Liver (tissue), 8 donors: ENCODE measurements at regions not wholly inside any gene's neighbourhood (a gene's known extent, or its start where the extent isn't known, plus 50 kb on each side); places are given as distances from the start of the nearest gene placed in this dataset.

Source experiments
- DNase-seq: peaks from one replicate; pipeline ENCODE4 v3.0.0-alpha.2; 2017; ENCODE audit warnings: low spot score
- H3K27ac ChIP-seq, 2 donors: one replicate each; pipeline ENCODE4 v1.7.0; 2013; ENCODE audit warnings: inconsistent platforms in 2 of 2, low read length in 2 of 2, control low read depth in 1 of 2, low read depth in 1 of 2, mild to moderate bottlenecking in 1 of 2
- H3K27me3 ChIP-seq, 4 donors: one replicate each; pipeline versions ENCODE4 v1.6.1 to v1.7.0; 2013; ENCODE audit warnings: low read length in 3 of 4, inconsistent platforms in 1 of 4, mild to moderate bottlenecking in 1 of 4, moderate library complexity in 1 of 4; ENCODE audit not compliant: control insufficient read depth in 4 of 4, insufficient read depth in 4 of 4
- H3K36me3 ChIP-seq, 4 donors: one replicate each; pipeline versions ENCODE4 v1.6.1 to v1.7.0; 2013; ENCODE audit warnings: low read length in 3 of 4, mild to moderate bottlenecking in 3 of 4, low read depth in 1 of 4, moderate library complexity in 1 of 4; ENCODE audit not compliant: control insufficient read depth in 4 of 4, insufficient read depth in 3 of 4
- H3K4me1 ChIP-seq, 4 donors: one replicate each; pipeline versions ENCODE4 v1.6.1 to v1.7.0; 2013; ENCODE audit warnings: low read length in 3 of 4, mild to moderate bottlenecking in 3 of 4, moderate library complexity in 1 of 4; ENCODE audit not compliant: control insufficient read depth in 4 of 4, insufficient read depth in 4 of 4
- H3K4me3 ChIP-seq, 3 donors: one replicate each; pipeline versions ENCODE4 v1.6.1 to v1.7.0; 2013; ENCODE audit warnings: low read length in 3 of 3, control low read depth in 1 of 3, low read depth in 1 of 3, mild to moderate bottlenecking in 1 of 3
- H3K9ac ChIP-seq, 2 donors: one replicate each; pipeline ENCODE4 v1.7.0; 2013; ENCODE audit warnings: low read length in 2 of 2, mild to moderate bottlenecking in 2 of 2, moderate library complexity in 2 of 2, control low read depth in 1 of 2, low read depth in 1 of 2
- H3K9me3 ChIP-seq, 4 donors: one replicate each; pipeline versions ENCODE4 v1.6.1 to v1.7.0; 2013; ENCODE audit warnings: low read length in 3 of 4; ENCODE audit not compliant: control insufficient read depth in 4 of 4
- ATF3 ChIP-seq: IDR thresholded peaks from 2 replicates; pipeline ENCODE4 v1.6.1; 2016; ENCODE audit warnings: antibody characterized with exemption
- CTCF ChIP-seq: fragments of 150-350 bp; IDR thresholded peaks from 2 replicates; pipeline ENCODE4 v1.5.1; 2017; ENCODE audit warnings: improper control_type of control experiment, low read depth, low read length; ENCODE audit not compliant: missing input control
- EGR1 ChIP-seq, 2 donors: IDR thresholded peaks; 2 replicates each; pipeline ENCODE4 v1.6.1; 2016 to 2018; ENCODE audit warnings: antibody characterized with exemption in 2 of 2, low read depth in 2 of 2
- FOXA2 ChIP-seq: IDR thresholded peaks from 2 replicates; pipeline ENCODE4 v1.6.1; 2016; ENCODE audit warnings: antibody characterized with exemption
- HNF4A ChIP-seq, 2 donors: conservative IDR thresholded peaks; 2 replicates each; pipeline ENCODE4 v1.6.1; 2016; ENCODE audit warnings: antibody characterized with exemption in 2 of 2, mild to moderate bottlenecking in 2 of 2
- HNF4G ChIP-seq: IDR thresholded peaks from 2 replicates; pipeline ENCODE4 v1.6.1; 2016; ENCODE audit warnings: antibody characterized with exemption
- JUND ChIP-seq, 2 donors: IDR thresholded peaks; 2 replicates each; pipeline ENCODE4 v1.6.1; 2016; ENCODE audit warnings: antibody characterized with exemption in 2 of 2
- MAX ChIP-seq: IDR thresholded peaks from 2 replicates; pipeline ENCODE4 v1.6.1; 2016; ENCODE audit warnings: antibody characterized with exemption
- RAD21 ChIP-seq, 2 donors: IDR thresholded peaks; 2 replicates each; pipeline ENCODE4 v1.6.1; 2016; ENCODE audit warnings: antibody characterized with exemption in 2 of 2, mild to moderate bottlenecking in 2 of 2
- REST ChIP-seq: IDR thresholded peaks from 2 replicates; pipeline ENCODE4 v1.6.1; 2016; ENCODE audit warnings: antibody characterized with exemption, mild to moderate bottlenecking
- TAF1 ChIP-seq: conservative IDR thresholded peaks from 2 replicates; pipeline ENCODE4 v1.6.1; 2016; ENCODE audit warnings: antibody characterized with exemption, mild to moderate bottlenecking
- YY1 ChIP-seq: IDR thresholded peaks from 2 replicates; pipeline ENCODE4 v1.6.1; 2016; ENCODE audit warnings: antibody characterized with exemption, mild to moderate bottlenecking
- ZBTB33 ChIP-seq: IDR thresholded peaks from 2 replicates; pipeline ENCODE4 v1.6.1; 2016; ENCODE audit warnings: antibody characterized with exemption
- WGBS: extraction: QIAGEN DNeasy Blood & Tissue Kit; methylation state at CpG from one replicate; pipeline ENCODE4 v1.1.7; 2013; 5-methylcytosine and 5-hydroxymethylcytosine counted together
- donor health status: healthy.
- donor health status: healthy.
- donor health status: healthy.
- donor health status: healthy.
- donor health status: healthy.

GRCh38 chr22:26816726-26817125 is 159.3 kb downstream of the MIAT start:
- Histone ChIP-seq H3K36me3 (no peaks in the 10 kb centered on the region), H3K27me3 (no peaks in the 10 kb centered on the region), H3K4me3 (no peak overlapping the region), H3K4me1 (no peaks in the 10 kb centered on the region), H3K9me3 (peaks cover 3 to 12% (median 6%) of the 10 kb centered on the region in 4 donors), H3K9ac (no peak overlapping the region), H3K27ac (no peak overlapping the region)
- WGBS = 92% methylated on average over 4 of the region's 4 CpGs
- no peak for TF ChIP-seq ATF3
- no peak for TF ChIP-seq JUND (IDR thresholded peaks at IDR 0.05)
- no peak for TF ChIP-seq CTCF
- TF ChIP-seq MAX = no peak
- no peak for TF ChIP-seq HNF4A (conservative IDR thresholded peaks at IDR 0.05)
- no peak for TF ChIP-seq YY1
- TF ChIP-seq REST = no peak
- TF ChIP-seq FOXA2 = no peak
- DNase-seq = no peak

- Histone ChIP-seq H3K4me3 (no peak overlapping the region), H3K27me3 (no peaks in the 10 kb centered on the region), H3K36me3 (no peaks in the 10 kb centered on the region), H3K27ac (no peak overlapping the region), H3K9ac (no peak overlapping the region), H3K4me1 (no peaks in the 10 kb centered on the region), H3K9me3 (peaks cover 3 to 12% (median 6%) of the 10 kb centered on the region in 4 donors)
- WGBS = 72% methylated on average over 4 of the region's 4 CpGs
- TF ChIP-seq ATF3 (no peak), HNF4G (no peak), TAF1 (no peak), MAX (no peak), EGR1 (IDR thresholded peaks at IDR 0.05; ENCODE audit: low read depth in 2 of 2) (no peak), HNF4A (conservative IDR thresholded peaks at IDR 0.05) (no peak), ZBTB33 (no peak), JUND (IDR thresholded peaks at IDR 0.05) (no peak), RAD21 (IDR thresholded peaks at IDR 0.05) (no peak)
- no peak for DNase-seq
These were observed 160.5 kb downstream of the MIAT start for GRCh38 chr22:26817926-26818325.
